NCI-H446 treated with DMSO at 0.1 percent for 48 hours (cell line): ENCODE measurements at regions not wholly inside any gene's neighbourhood (a gene's known extent, or its start where the extent isn't known, plus 50 kb on each side); places are given as distances from the start of the nearest gene placed in this dataset.
"Not testable (repeated sequence)": the region's sequence is repeated elsewhere in the genome, so short reads cannot be mapped to it uniquely, and the experiment has no call there.

ENCODE experiments used
- DNase-seq: peaks from one replicate; lab custom pipeline; 2025; lab: John Stamatoyannopoulos, UW

- DNase-seq: no peak
Measured at GRCh38 chrX:46226422-46226821, 318.8 kb downstream of the ZNF674 start.

GRCh38 chrX:46223499-46223898 lies 321.7 kb downstream of the ZNF674 start:
- DNase-seq: not testable (repeated sequence)

GRCh38 chrX:46220822-46221221 lies 324.4 kb downstream of the ZNF674 start:
- no peak for DNase-seq

GRCh38 chrX:46218373-46218772 lies 326.8 kb downstream of the ZNF674 start:
- DNase-seq: no peak

- DNase-seq: no peak
Measured at GRCh38 chrX:46216406-46216805, 328.8 kb downstream of the ZNF674 start.

GRCh38 chrX:46211079-46211478 lies 334.1 kb downstream of the ZNF674 start:
- no peak for DNase-seq

- no peak for DNase-seq
Measured at GRCh38 chrX:46209768-46210167, 335.5 kb downstream of the ZNF674 start.

- DNase-seq: no peak
Measured at GRCh38 chrX:46209037-46209436, 336.2 kb downstream of the ZNF674 start.

GRCh38 chrX:46208225-46208854 lies 336.9 kb downstream of the ZNF674 start:
- no peak for DNase-seq

GRCh38 chrX:46204721-46205422 lies 340.3 kb downstream of the ZNF674 start:
- no peak for DNase-seq

GRCh38 chrX:46202733-46203514 lies 342.3 kb downstream of the ZNF674 start:
- no peak for DNase-seq

GRCh38 chrX:46200413-46200812 lies 344.8 kb downstream of the ZNF674 start:
- DNase-seq: no peak

- no peak for DNase-seq
Measured at GRCh38 chrX:46198858-46199257, 346.4 kb downstream of the ZNF674 start.

GRCh38 chrX:46186811-46187106 lies 358.5 kb downstream of the ZNF674 start:
- not testable (repeated sequence) for DNase-seq

- no peak for DNase-seq
Measured at GRCh38 chrX:46185923-46186810, 359.1 kb downstream of the ZNF674 start.

GRCh38 chrX:46184749-46185148 lies 360.5 kb downstream of the ZNF674 start:
- DNase-seq: no peak

GRCh38 chrX:46180258-46180687 lies 364.9 kb downstream of the ZNF674 start:
- DNase-seq: no peak

- no peak for DNase-seq
Measured at GRCh38 chrX:46179748-46180147, 365.5 kb downstream of the ZNF674 start.

- no peak for DNase-seq
Measured at GRCh38 chrX:46178763-46179162, 366.5 kb downstream of the ZNF674 start.

GRCh38 chrX:46173159-46173558 lies 372.1 kb downstream of the ZNF674 start:
- no peak for DNase-seq

GRCh38 chrX:46171457-46171856 lies 373.8 kb downstream of the ZNF674 start:
- not testable (repeated sequence) for DNase-seq

GRCh38 chrX:46169808-46170207 lies 375.4 kb downstream of the ZNF674 start:
- DNase-seq: no peak
